Gastroesophageal sphincter (tissue), 3 donors: ENCODE measurements at regions not wholly inside any gene's neighbourhood (a gene's known extent, or its start where the extent isn't known, plus 50 kb on each side); places are given as distances from the start of the nearest gene placed in this dataset.

ENCODE experiments used
- CTCF ChIP-seq, 4 experiments: fragments of 200-600 bp in 2 of 4; fragments of 450-650 bp in 2 of 4; sonication (generic) in 1 of 4; IDR thresholded peaks; one replicate each; pipeline ENCODE4 v1.5.1; 2017 to 2019; ENCODE audit warnings: antibody characterized with exemption in 4 of 4, mild to moderate bottlenecking in 2 of 4, moderate library complexity in 2 of 4
- POLR2A ChIP-seq, 2 donors: fragments of 450-650 bp; IDR thresholded peaks; one replicate each; pipeline ENCODE4 v1.6.1; 2017; ENCODE audit warnings: antibody characterized with exemption in 2 of 2, mild to moderate bottlenecking in 2 of 2, moderate library complexity in 1 of 2
- POLR2AphosphoS5 ChIP-seq: sonication (generic); formaldehyde crosslinking; IDR thresholded peaks from one replicate; pipeline ENCODE4 v1.6.1; 2017; ENCODE audit warnings: antibody characterized with exemption

- TF ChIP-seq CTCF (IDR thresholded peaks at IDR 0.05) (no peak), POLR2A (IDR thresholded peaks at IDR 0.05) (no peak), POLR2AphosphoS5 (no peak)
Measured at GRCh38 chr10:8283986-8284385, 229.5 kb downstream of the GATA3 start.
